ENCODE measurements at regions not wholly inside any gene's neighbourhood (a gene's known extent, or its start where the extent isn't known, plus 50 kb on each side); places are given as distances from the start of the nearest gene placed in this dataset.

- DNase-seq (ENCODE audit: low spot score), result no peak
These were observed 140.8 kb downstream of the SNX19 start for GRCh38 chr11:130775306-130776060.

DNA sequence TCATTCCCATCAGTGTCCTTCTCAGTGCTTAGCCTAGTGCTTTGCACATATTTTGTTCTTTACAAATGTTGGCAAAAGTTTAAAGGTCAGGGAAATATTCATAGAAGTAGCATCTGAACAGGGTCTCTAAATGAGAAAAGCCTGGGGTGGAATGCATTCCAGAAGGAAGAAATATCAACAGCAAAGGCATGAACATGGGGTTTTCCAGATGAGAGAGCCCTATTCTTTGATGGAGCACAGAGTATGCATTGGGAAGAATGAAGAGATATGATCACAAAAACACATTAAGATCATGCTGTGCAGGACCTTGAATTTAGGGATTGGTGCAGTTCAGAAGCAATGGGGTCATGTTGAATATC lies 140.2 kb downstream of the SNX19 start:
- DNase-seq (ENCODE audit: low spot score), result no peak

GRCh38 chr11:130778026-130778425 lies 138.3 kb downstream of the SNX19 start:
- DNase-seq (ENCODE audit: low spot score), result no peak

GRCh38 chr11:130778705-130779104 lies 137.6 kb downstream of the SNX19 start:
- DNase-seq (ENCODE audit: low spot score), result no peak

- no peak for DNase-seq (ENCODE audit: low spot score)
These were observed 137.0 kb downstream of the SNX19 start for GRCh38 chr11:130779267-130779666.

DNA sequence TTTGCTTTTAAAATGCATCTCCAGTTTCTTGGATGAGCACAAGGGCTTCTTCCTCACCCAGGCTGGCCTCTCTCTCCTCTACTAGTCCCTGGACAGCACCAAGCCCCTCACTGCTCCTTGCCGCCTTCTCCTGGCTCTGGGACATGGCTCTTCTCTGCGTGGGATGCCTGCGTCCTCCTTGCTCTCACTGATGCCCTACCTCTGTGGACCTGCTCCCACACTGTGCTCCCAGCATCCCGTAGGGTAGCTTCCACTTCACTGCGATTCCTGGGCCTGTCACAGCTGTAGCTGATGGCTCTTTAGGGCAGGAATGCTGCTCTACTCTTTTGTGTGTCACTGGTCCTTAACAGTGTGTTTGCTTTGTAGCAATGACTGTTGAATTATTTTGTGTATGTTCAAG lies 136.3 kb downstream of the SNX19 start:
- no peak for DNase-seq (ENCODE audit: low spot score)

DNA sequence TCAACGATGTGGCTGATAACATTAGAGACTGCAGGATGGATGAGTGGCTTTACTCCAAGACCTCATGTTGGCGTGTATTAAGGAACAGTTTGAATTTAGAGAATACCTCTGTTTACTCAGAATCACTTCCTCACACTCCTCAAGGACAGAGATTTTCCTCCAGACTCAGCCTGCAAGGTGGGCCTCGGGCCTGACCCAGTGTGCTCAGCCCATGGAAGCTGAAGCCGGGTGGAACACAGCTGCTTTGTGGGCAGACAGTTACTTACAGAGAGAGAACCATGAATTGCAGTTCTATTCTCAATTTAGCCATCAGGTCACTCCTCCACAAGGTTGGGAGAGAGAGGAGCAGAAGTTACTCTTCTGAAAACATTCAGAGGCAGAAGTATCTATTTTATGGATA lies 135.8 kb downstream of the SNX19 start:
- no peak for DNase-seq (ENCODE audit: low spot score)

DNA sequence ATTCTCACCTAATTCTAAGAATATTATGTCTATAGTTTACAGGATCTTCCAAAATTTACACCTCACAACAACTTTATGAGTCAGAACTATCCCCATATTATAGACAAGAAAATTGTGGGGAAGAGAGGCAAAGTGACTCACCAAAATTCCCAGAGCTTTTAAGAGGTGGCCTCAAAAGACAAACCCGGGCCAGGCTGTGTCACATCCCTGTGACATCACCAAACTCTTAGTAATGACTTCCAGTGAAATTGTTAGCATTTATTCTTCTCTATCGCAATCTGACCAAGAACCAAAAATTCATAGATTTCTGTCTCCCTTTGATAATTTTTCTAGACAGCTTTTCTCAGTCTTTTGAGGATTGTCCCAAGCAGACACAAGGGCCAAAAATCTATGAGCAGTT lies 134.3 kb downstream of the SNX19 start:
- no peak for DNase-seq (ENCODE audit: low spot score)

GRCh38 chr11:130782361-130783222 lies 133.7 kb downstream of the SNX19 start:
- DNase-seq (ENCODE audit: low spot score), result no peak

GRCh38 chr11:130783323-130783722 lies 133.0 kb downstream of the SNX19 start:
- DNase-seq (ENCODE audit: low spot score), result no peak

DNA sequence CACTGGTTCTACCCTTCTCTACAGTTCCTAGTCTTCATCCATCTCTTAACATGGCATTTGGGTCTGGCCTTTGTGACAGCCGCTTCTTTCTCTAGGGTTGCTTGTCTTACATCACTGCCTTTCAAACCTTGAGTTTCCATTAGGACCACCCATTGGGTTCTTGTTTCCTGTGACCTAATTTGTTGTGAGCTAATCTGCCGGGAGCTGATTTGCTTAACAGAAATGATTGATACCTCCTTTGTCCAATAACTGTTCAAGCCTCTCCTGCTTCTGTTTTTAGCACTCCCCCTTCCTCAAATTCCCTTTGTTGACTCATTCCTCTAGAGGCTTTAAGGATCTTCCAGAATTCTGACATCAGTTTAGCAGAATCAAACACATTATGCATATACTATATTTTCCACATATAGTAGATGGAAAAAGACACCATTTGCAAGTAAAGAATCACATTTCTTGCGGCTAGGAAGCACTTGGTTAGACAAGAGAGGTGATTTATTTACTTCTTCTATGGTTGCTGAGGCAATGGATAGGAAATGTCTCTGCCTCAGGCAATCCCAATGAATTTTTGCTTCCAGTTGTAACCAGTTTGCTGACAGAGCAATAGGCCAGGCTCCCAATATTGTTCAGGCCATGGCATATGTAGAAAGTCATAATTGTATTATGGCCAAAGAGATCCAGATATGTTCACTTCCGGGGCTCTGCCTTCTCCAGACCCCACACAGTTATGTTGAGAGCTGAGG lies 130.7 kb downstream of the SNX19 start:
- DNase-seq (ENCODE audit: low spot score), result no peak

- DNase-seq (ENCODE audit: low spot score), result no peak
These were observed 129.7 kb downstream of the SNX19 start for GRCh38 chr11:130786586-130786985.

DNA sequence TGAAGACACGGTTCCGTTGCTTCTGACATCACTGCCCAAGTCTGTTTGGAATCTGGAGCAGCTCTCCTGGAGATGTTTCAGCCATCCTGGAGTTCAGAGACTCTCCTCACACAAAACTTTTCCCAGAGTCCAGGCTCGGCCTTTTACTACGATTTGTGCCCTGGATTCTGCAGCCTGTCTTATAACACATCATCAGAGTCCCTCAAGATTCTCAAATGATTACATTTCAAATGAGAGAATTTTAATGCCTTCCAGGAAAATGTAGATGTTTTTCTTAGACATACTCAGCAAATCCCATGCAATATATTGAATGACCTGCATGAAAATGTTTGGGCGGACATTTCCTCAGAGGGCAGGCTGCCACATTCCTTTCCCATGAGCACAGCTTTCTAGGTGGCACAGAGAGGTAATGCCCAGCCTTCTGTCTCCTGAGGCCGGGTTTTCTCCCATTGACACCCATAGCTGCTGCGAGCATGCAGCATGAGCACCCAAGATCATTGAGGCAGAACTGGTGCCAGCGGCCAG lies 129.1 kb downstream of the SNX19 start:
- DNase-seq (ENCODE audit: low spot score), result no peak

DNA sequence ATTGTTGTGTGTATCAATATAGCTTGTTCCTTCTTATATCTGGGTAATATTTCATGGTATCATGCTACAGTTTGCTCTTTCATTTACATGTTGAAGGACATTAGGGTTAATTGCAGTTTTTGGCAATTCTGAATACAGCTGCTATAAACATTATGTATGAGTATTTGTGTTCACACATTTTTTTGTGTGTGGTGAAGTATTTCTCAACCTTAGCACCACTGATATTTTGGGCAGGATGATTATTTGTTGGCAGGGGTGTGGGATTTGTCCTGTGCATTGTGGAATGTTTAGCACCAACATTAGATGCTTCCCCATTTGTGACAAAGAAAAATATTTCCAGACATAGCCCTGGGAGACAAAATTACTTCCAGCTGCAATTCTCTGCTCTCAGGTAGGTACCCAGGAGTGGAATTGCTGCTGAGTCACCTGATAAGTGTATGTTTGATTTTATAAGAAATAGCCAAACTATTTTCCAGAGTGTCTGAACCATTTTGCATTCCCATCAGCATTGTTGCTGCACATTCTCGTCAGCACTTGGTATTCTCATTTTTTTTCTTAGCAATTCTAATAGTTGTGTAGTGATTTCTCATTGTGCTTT lies 128.2 kb downstream of the SNX19 start:
- no peak for DNase-seq (ENCODE audit: low spot score)

- DNase-seq (ENCODE audit: low spot score), result no peak
These were observed 127.1 kb downstream of the SNX19 start for GRCh38 chr11:130789056-130789640.

- DNase-seq (ENCODE audit: low spot score), result no peak
These were observed 125.6 kb downstream of the SNX19 start for GRCh38 chr11:130790689-130791088.

DNA sequence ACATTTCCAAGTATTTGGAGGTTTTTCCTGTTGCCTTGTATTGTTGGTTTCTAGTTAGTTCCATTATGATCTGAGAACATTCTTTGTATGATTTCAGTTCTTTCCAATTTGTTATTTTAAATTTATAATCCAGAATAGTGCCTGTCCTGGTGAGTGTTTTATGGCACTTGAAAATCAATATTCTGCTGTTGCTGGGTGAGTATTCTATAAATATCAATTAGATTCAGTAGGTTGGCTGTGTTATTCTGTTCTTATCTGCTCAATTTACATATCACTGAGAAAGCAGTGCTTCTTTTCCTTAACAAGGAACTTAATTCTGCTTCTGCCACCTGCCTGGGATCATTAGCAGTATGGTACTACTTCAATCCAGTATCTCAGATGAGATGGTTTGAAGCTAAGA lies 123.5 kb downstream of the SNX19 start:
- DNase-seq (ENCODE audit: low spot score), result no peak

GRCh38 chr11:130796828-130797227 lies 119.5 kb downstream of the SNX19 start:
- DNase-seq (ENCODE audit: low spot score), result no peak

- no peak for DNase-seq (ENCODE audit: low spot score)
These were observed 118.0 kb downstream of the SNX19 start for GRCh38 chr11:130798280-130798679.

GRCh38 chr11:130798801-130799200 lies 117.5 kb downstream of the SNX19 start:
- DNase-seq (ENCODE audit: low spot score), result no peak
